Stomach smooth muscle (tissue), 2 donors: ENCODE measurements at regions not wholly inside any gene's neighbourhood (a gene's known extent, or its start where the extent isn't known, plus 50 kb on each side); places are given as distances from the start of the nearest gene placed in this dataset.

ENCODE experiments used
- H3K27ac ChIP-seq: one replicate; pipeline ENCODE4 v1.7.0; 2013; ENCODE audit warnings: mild to moderate bottlenecking, low read length, inconsistent platforms
- H3K27me3 ChIP-seq, 2 donors: one replicate each; pipeline ENCODE4 v1.7.0; 2013; ENCODE audit warnings: low read length in 2 of 2; ENCODE audit not compliant: insufficient read depth in 2 of 2, control insufficient read depth in 1 of 2
- H3K36me3 ChIP-seq, 2 donors: one replicate each; pipeline ENCODE4 v1.7.0; 2013; ENCODE audit warnings: low read length in 2 of 2; ENCODE audit not compliant: control insufficient read depth in 2 of 2, insufficient read depth in 2 of 2
- H3K4me1 ChIP-seq: one replicate; pipeline ENCODE4 v1.7.0; 2013; ENCODE audit warnings: low read length; ENCODE audit not compliant: control insufficient read depth, insufficient read depth
- H3K4me3 ChIP-seq, 2 donors: one replicate each; pipeline ENCODE4 v1.7.0; 2013; ENCODE audit warnings: low read length in 2 of 2
- H3K9ac ChIP-seq, 2 donors: one replicate each; pipeline ENCODE4 v1.7.0; 2013; ENCODE audit warnings: low read length in 2 of 2, mild to moderate bottlenecking in 1 of 2
- H3K9me3 ChIP-seq, 2 donors: one replicate each; pipeline ENCODE4 v1.7.0; 2013; ENCODE audit warnings: low read length in 2 of 2; ENCODE audit not compliant: control insufficient read depth in 2 of 2
- donor health status: healthy.
- donor health status: Pancreatic carcinoma.

DNA sequence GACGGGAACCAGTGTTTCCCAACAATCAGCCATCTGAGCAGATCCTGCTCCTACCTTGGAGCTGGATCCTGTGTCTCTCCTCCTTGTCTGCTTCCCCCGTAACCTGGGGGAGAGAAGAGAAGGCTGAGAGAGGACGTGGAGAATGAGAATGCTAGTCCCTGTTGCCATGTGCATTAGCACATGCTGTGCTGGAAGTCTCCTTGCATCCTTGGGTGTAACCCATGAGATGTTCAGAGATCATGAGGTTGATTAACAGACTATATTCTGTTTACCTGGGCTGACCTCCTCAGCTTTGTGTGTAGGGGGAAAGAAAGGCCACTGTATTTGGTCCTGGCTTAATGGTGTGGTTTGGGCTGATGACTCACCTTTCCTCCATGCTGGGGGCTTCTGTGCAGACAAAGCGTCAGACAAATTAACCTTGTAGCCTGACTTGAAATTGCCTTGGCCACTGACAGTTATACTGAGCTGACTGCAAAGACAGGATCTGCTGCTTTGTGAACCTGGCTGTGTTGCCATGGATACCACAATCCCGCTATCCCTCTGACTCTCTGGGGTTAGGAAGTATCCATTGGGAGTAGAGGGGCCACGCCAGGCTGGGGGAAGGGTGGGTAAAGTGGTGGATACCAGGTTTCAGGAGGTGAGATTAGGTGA lies 243.7 kb upstream of the CHD6 start:
- H3K27me3 ChIP-seq = peaks cover 0 to 5% of the 10 kb centered on the region in 2 donors
- no peak overlapping the region for H3K9ac ChIP-seq
- H3K9me3 ChIP-seq = peaks cover 0 to 4% of the 10 kb centered on the region in 2 donors
- H3K27ac ChIP-seq = no peak overlapping the region
- no peaks in the 10 kb centered on the region for H3K4me1 ChIP-seq
- H3K4me3 ChIP-seq = no peak overlapping the region
- H3K36me3 ChIP-seq = no peaks in the 10 kb centered on the region

DNA sequence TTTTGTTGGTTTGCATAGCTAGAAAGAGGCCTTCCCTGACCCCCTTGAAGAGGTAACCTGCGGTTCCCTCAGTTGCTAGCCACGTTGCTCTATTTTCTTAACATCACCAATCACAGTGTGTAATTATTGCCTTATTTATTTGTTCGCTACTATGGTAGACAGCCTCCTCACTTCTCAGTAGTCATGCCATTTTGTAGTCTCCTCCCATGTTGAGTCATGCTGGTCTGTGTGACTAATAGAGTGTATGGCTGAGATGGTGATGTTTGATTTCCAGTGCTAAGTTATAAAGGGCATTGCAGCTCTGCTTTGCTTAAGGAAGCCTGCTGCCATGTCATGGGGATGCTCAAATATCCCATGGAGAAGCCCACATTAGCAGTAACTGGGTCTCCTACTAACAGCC lies 236.6 kb upstream of the CHD6 start:
- H3K9ac ChIP-seq = no peak overlapping the region
- H3K4me3 ChIP-seq = no peak overlapping the region
- no peaks in the 10 kb centered on the region for H3K36me3 ChIP-seq
- peaks cover 3 to 4% of the 10 kb centered on the region in 2 donors for H3K9me3 ChIP-seq
- no peaks in the 10 kb centered on the region for H3K4me1 ChIP-seq
- no peaks in the 10 kb centered on the region for H3K27me3 ChIP-seq
- H3K27ac ChIP-seq = no peak overlapping the region

DNA sequence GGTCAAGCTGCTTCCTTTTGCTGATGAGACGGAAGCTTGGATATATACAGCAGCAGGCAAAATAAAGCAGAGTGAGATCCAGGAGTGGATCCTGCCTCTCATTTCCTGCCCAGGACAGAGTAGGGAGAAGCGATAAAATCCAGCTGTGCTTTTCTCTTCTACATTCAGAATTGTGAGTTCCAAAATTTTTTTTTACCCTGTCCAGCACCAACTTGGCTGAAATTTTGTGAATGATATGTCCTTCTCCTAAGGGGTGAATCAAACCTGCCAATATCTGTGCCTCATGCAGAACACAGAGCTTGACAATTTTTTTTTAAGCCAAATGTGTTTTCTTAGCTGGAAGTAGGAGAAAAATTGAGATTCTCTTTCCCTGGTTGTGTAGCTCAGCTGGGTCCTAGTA lies 235.6 kb upstream of the CHD6 start:
- H3K9ac ChIP-seq = no peak overlapping the region
- H3K9me3 ChIP-seq = peaks cover 3 to 4% of the 10 kb centered on the region in 2 donors
- no peak overlapping the region for H3K4me3 ChIP-seq
- H3K27me3 ChIP-seq = no peaks in the 10 kb centered on the region
- H3K36me3 ChIP-seq = no peaks in the 10 kb centered on the region
- H3K27ac ChIP-seq = no peak overlapping the region
- H3K4me1 ChIP-seq = no peaks in the 10 kb centered on the region

DNA sequence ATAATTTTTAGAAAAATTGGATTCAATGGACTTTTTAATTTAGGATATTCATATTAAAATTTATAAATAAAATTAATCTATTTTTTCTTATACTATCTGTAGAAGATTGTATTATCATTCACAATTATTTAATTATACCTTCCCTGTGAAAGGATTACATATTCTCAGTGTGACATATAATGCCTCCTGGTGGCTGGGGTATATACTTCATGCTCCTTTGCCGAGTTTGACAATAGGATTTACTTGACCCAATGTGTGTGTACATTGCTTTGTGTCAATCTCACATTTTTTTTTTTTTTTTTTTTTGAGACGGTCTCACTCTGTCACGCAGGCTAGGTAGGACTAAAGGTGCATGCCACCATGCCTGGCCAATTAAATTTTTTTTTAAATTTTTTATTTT lies 230.0 kb upstream of the CHD6 start:
- Histone ChIP-seq H3K27ac (no peak overlapping the region), H3K4me3 (no peak overlapping the region), H3K4me1 (no peaks in the 10 kb centered on the region), H3K36me3 (no peaks in the 10 kb centered on the region), H3K27me3 (no peaks in the 10 kb centered on the region), H3K9me3 (peaks cover 0 to 2% of the 10 kb centered on the region in 2 donors), H3K9ac (no peak overlapping the region)

DNA sequence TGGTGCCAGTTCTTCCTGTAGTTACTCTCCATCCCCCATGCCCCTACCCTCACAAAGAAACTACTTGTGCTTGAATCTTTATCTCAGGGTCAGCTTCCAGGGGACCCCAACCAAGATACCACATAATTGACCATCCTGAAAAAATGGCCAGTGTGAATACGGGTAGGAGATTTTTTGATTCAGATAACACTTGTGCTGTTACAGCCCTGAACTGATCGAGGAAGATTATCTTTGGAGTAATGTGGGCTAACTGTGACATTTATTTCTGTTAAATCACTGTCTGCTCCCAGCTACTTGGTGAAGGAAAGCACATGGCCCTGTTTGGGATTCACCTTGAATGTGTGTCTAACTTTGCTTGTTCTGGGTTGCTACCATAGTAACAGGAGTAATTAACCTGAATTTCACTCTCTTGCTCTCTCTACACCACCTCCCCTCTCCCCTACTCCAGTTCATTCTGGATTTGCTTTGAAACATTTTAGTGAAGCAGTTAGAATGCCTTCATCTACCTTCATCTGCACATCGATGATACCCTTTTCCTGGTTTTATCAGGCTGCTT lies 219.6 kb upstream of the CHD6 start:
- H3K4me3 ChIP-seq = no peak overlapping the region
- no peaks in the 10 kb centered on the region for H3K27me3 ChIP-seq
- H3K9ac ChIP-seq = no peak overlapping the region
- H3K36me3 ChIP-seq = no peaks in the 10 kb centered on the region
- H3K4me1 ChIP-seq = no peaks in the 10 kb centered on the region
- H3K27ac ChIP-seq = no peak overlapping the region
- no peaks in the 10 kb centered on the region for H3K9me3 ChIP-seq

DNA sequence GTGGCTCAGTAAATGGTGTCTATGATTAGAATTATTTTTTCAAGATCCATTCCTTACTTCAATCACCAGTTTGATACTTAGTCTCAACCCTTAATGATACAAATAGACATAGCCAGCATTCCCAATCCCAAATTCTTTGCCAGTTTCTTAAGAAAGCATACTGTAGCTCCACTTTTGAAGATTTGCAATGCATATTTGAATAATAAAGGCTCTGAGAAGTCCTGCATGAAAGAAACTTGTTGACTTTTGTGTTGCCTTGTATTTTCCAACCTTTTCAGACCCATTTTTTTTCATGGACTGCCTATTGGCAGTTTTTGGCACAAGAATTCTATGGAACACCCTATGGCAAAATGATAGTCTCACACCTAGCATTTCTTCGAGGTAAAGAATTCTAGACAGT lies 215.6 kb upstream of the CHD6 start:
- no peak overlapping the region for H3K9ac ChIP-seq
- H3K27me3 ChIP-seq = no peaks in the 10 kb centered on the region
- H3K27ac ChIP-seq = no peak overlapping the region
- H3K4me3 ChIP-seq = no peak overlapping the region
- H3K36me3 ChIP-seq = no peaks in the 10 kb centered on the region
- no peaks in the 10 kb centered on the region for H3K4me1 ChIP-seq
- H3K9me3 ChIP-seq = no peaks in the 10 kb centered on the region

DNA sequence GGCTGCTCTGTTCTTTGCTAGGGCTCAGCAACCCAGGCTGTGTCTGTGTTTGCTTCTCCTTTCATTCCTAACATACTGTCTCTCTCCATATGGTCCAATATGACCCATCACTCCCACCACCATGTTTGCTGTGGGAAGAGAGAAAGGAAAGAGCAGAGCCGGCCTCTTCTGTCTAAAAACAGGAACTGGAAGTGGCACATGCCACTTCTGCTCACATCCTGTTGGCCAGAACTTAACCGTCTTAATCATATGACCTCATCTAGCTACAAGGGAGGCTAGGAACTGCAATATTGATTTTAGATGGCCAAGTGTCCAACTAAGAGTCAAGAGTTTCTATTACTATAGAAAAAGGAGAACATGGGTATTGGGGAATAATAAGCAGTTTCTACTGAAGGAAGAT lies 212.5 kb upstream of the CHD6 start:
- Histone ChIP-seq H3K4me3 (no peak overlapping the region), H3K36me3 (no peaks in the 10 kb centered on the region), H3K9ac (no peak overlapping the region), H3K27ac (no peak overlapping the region), H3K4me1 (no peaks in the 10 kb centered on the region), H3K27me3 (no peaks in the 10 kb centered on the region), H3K9me3 (no peaks in the 10 kb centered on the region)

DNA sequence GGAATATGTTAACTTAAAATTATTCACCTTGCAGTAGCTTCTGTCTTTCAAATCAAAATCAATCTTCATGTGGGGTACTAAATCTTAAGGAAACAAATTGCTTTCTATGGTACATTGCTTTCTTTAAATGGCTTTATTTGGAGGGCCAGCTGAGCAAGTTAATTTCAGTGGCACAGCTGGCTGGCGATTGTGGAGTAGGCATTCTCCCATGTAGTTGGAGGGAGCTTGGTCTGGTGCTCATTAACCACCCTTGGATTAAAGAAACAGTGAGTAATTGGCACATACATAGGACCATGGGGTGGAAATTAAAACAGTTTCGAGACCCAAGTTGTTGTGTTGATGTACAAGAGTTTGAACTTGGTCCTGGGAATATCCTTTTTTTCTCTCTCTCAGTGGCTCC lies 201.3 kb upstream of the CHD6 start:
- no peak overlapping the region for H3K4me3 ChIP-seq
- H3K4me1 ChIP-seq = no peaks in the 10 kb centered on the region
- no peaks in the 10 kb centered on the region for H3K36me3 ChIP-seq
- H3K9ac ChIP-seq = no peak overlapping the region
- H3K27me3 ChIP-seq = no peaks in the 10 kb centered on the region
- no peak overlapping the region for H3K27ac ChIP-seq
- H3K9me3 ChIP-seq = peaks cover 0 to 3% of the 10 kb centered on the region in 2 donors

DNA sequence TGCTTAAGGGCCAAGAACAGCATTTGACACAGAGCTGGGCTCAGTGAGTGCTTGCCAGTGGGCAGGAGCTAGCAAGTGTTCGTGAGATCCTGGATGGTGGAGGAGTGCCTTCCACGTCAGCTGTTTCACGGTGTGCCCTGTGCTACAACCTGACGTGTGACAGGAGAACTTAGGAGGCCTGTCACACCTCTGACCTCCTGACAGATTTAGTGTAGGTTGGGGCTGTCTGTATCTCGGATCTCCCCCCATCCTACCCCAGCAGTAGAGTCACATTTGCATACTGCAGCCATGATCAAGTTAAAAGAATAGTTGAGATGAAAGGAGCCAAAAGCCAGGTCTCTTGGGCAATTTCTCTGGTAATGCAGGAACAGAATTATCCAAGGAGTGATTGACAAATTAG lies 200.8 kb upstream of the CHD6 start:
- H3K27ac ChIP-seq = no peak overlapping the region
- H3K27me3 ChIP-seq = no peaks in the 10 kb centered on the region
- H3K9me3 ChIP-seq = peaks cover 0 to 3% of the 10 kb centered on the region in 2 donors
- no peak overlapping the region for H3K4me3 ChIP-seq
- no peaks in the 10 kb centered on the region for H3K36me3 ChIP-seq
- H3K4me1 ChIP-seq = no peaks in the 10 kb centered on the region
- no peak overlapping the region for H3K9ac ChIP-seq

DNA sequence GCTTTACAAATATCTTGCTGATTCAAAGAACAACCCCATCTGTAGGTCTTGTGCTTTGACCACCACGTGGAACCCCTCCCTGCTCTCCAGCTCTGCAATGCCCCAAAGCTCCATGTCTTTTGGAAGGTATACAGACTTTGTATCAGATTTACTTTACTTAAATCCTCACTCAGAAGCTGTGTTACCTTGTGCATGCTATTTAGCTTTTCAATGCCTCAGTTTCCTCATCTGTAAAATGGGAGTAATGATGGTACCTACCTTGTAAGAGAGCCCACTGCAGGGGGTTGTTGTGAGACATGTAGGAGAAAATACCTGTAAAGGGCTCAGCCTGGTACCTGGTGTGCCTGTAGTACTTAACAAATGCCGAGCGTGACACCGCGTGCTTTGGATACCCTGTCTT lies 200.2 kb upstream of the CHD6 start:
- Histone ChIP-seq H3K27me3 (no peaks in the 10 kb centered on the region), H3K36me3 (no peaks in the 10 kb centered on the region), H3K9me3 (peaks cover 0 to 3% of the 10 kb centered on the region in 2 donors), H3K27ac (no peak overlapping the region), H3K4me3 (no peak overlapping the region), H3K9ac (no peak overlapping the region), H3K4me1 (no peaks in the 10 kb centered on the region)

DNA sequence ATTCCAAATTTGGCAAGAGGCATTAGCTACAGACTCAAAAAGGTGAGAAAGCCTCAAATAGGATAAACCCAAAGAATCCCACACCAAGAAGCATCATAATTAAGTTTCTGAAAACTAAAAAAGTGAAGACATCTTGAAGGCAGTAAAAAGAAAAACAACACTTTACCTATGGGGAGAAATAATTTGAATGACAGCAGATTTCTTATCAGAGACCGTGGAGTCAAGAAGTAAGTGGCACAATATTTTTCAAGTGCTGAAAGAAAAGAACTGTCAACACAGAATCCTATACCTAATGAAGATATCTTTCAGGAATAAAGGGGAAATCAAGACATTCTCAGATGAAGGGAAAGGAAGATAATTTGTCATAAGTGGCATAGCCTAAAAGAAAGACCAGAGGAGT lies 193.3 kb upstream of the CHD6 start:
- Histone ChIP-seq H3K4me1 (no peaks in the 10 kb centered on the region), H3K27ac (no peak overlapping the region), H3K36me3 (no peaks in the 10 kb centered on the region), H3K9me3 (peaks cover 0 to 7% of the 10 kb centered on the region in 2 donors), H3K4me3 (no peak overlapping the region), H3K9ac (no peak overlapping the region), H3K27me3 (no peaks in the 10 kb centered on the region)
